Transverse colon (tissue), 4 donors: ENCODE measurements at regions not wholly inside any gene's neighbourhood (a gene's known extent, or its start where the extent isn't known, plus 50 kb on each side); places are given as distances from the start of the nearest gene placed in this dataset.

ENCODE experiments used
- DNase-seq: peaks from one replicate; pipeline ENCODE4 v3.0.0-alpha.2; 2019
- H3K27ac ChIP-seq, 4 donors: fragments of 200-600 bp; sonication (generic); 2 replicates each; pipeline ENCODE4 v1.5.1; 2016 to 2018; ENCODE audit warnings: inconsistent platforms in 4 of 4
- H3K27me3 ChIP-seq: fragments of 200-600 bp; sonication (generic); 2 replicates; pipeline ENCODE4 v1.5.1; 2017; ENCODE audit warnings: inconsistent platforms
- H3K36me3 ChIP-seq, 4 donors: fragments of 200-600 bp; sonication (generic); 2 replicates each; pipeline ENCODE4 v1.5.1; 2017 to 2019; ENCODE audit warnings: inconsistent platforms in 4 of 4
- H3K4me1 ChIP-seq, 4 donors: fragments of 200-600 bp; sonication (generic); 2 replicates each; pipeline ENCODE4 v1.5.1; 2017 to 2020; ENCODE audit warnings: inconsistent platforms in 4 of 4
- H3K4me3 ChIP-seq, 4 donors: fragments of 200-600 bp; sonication (generic); 1 replicate in 1 of 4; 2 replicates in 3 of 4; pipeline versions ENCODE4 v1.5.1 to v1.6.1; 2017 to 2019; ENCODE audit warnings: inconsistent platforms in 4 of 4
- H3K9me3 ChIP-seq, 2 donors: fragments of 200-600 bp; sonication (generic); 2 replicates each; pipeline ENCODE4 v1.5.1; 2017 to 2019; ENCODE audit warnings: inconsistent platforms in 2 of 2
- EP300 ChIP-seq: sonication (generic); formaldehyde crosslinking; IDR thresholded peaks from one replicate; pipeline ENCODE4 v1.6.1; 2017; ENCODE audit warnings: antibody characterized with exemption, low read depth
- POLR2A ChIP-seq: fragments of 450-650 bp; IDR thresholded peaks from one replicate; pipeline ENCODE4 v1.6.1; 2016; ENCODE audit warnings: antibody characterized with exemption, mild to moderate bottlenecking, moderate library complexity
- POLR2AphosphoS5 ChIP-seq, 3 donors: sonication (generic); formaldehyde crosslinking; IDR thresholded peaks; one replicate each; pipeline ENCODE4 v1.6.1; 2016; ENCODE audit warnings: antibody characterized with exemption in 3 of 3
- WGBS, 2 donors: methylation state at CpG; one replicate each; pipeline ENCODE4 v1.1.5; 2018; ENCODE audit warnings: low coverage in 1 of 2; 5-methylcytosine and 5-hydroxymethylcytosine counted together
- in situ Hi-C, 4 donors: fragments of 200-750 bp; cut with MboI; loops; one replicate each; pipeline versions ENCODE4 v1.15.0 to v1.15.1; 2017; ENCODE audit warnings: low sequenced_read_pairs in 3 of 4, low pct_ligation_motif_present in 1 of 4, low pct_unique_long_range_greater_than_20kb in 1 of 4
- intact Hi-C: fragments of 100-400 bp; cut with DNase I; formaldehyde crosslinking; loops from one replicate; pipeline ENCODE4 v1.15.1; 2023; ENCODE audit warnings: low total_unique reads
- small RNA-seq, 4 donors: library from RNA; depleted of rRNA; stranded (forward); fragments of <200 nt; gene quantifications; one replicate each; pipeline ENCODE3, GENCODE V24; 2016
- TF ChIP-seq, protein P1 (sequence below), 5 experiments: fragments of 200-600 bp in 3 of 5; fragments of 450-650 bp in 2 of 5; sonication (generic) in 3 of 5; IDR thresholded peaks; 1 replicate in 2 of 5; 2 replicates in 3 of 5; pipeline ENCODE4 v1.5.1; 2016 to 2017; ENCODE audit warnings: antibody characterized with exemption in 5 of 5, inconsistent platforms in 3 of 5, mild to moderate bottlenecking in 2 of 5, moderate library complexity in 1 of 5

- Histone ChIP-seq H3K4me3 (no peak overlapping the region), H3K36me3 (no peaks in the 10 kb centered on the region), H3K27ac (no peak overlapping the region), H3K9me3 (no peaks in the 10 kb centered on the region), H3K4me1 (no peaks in the 10 kb centered on the region), H3K27me3 (no peaks in the 10 kb centered on the region)
- intact Hi-C loops (no loop called here), in situ Hi-C loops (no loop called here)
- WGBS, 2 donors: 89 to 100% methylated on average over 1 of the region's 1 CpG
- no peak for DNase-seq
- TF ChIP-seq POLR2AphosphoS5 (IDR thresholded peaks at IDR 0.05) (no peak), POLR2A (no peak), EP300 (no peak)
- TF ChIP-seq, protein P1, sequence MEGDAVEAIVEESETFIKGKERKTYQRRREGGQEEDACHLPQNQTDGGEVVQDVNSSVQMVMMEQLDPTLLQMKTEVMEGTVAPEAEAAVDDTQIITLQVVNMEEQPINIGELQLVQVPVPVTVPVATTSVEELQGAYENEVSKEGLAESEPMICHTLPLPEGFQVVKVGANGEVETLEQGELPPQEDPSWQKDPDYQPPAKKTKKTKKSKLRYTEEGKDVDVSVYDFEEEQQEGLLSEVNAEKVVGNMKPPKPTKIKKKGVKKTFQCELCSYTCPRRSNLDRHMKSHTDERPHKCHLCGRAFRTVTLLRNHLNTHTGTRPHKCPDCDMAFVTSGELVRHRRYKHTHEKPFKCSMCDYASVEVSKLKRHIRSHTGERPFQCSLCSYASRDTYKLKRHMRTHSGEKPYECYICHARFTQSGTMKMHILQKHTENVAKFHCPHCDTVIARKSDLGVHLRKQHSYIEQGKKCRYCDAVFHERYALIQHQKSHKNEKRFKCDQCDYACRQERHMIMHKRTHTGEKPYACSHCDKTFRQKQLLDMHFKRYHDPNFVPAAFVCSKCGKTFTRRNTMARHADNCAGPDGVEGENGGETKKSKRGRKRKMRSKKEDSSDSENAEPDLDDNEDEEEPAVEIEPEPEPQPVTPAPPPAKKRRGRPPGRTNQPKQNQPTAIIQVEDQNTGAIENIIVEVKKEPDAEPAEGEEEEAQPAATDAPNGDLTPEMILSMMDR (IDR thresholded peaks at IDR 0.05): no peak
Observed at GRCh38 chr3:25367025-25367424, 61.0 kb upstream of the RARB start.

GRCh38 chr3:25372167-25372566 lies 55.9 kb upstream of the RARB start:
- H3K9me3 ChIP-seq: no peaks in the 10 kb centered on the region
- no peak overlapping the region for H3K4me3 ChIP-seq
- TF ChIP-seq POLR2A (no peak), POLR2AphosphoS5 (IDR thresholded peaks at IDR 0.05) (no peak), EP300 (no peak)
- in situ Hi-C loops (no loop called here), intact Hi-C loops (no loop called here)
- H3K27ac ChIP-seq: no peak overlapping the region
- H3K27me3 ChIP-seq: no peaks in the 10 kb centered on the region
- no peaks in the 10 kb centered on the region for H3K4me1 ChIP-seq
- no peak for DNase-seq
- 68 to 85% methylated on average over 3 of the region's 3 CpGs for WGBS, 2 donors
- H3K36me3 ChIP-seq: no peaks in the 10 kb centered on the region

- no peak overlapping the region for H3K4me3 ChIP-seq
- no peaks in the 10 kb centered on the region for H3K9me3 ChIP-seq
- no peaks in the 10 kb centered on the region for H3K4me1 ChIP-seq
- in situ Hi-C loops (no loop called here), intact Hi-C loops (no loop called here)
- WGBS, 2 donors: 37 to 38% methylated on average over 4 of the region's 4 CpGs
- no peak overlapping the region for H3K27ac ChIP-seq
- no peaks in the 10 kb centered on the region for H3K36me3 ChIP-seq
- DNase-seq: no peak
- no peaks in the 10 kb centered on the region for H3K27me3 ChIP-seq
- no peak for TF ChIP-seq POLR2AphosphoS5 (IDR thresholded peaks at IDR 0.05)
- TF ChIP-seq, protein P1 (IDR thresholded peaks at IDR 0.05): no peak
- no peak for TF ChIP-seq POLR2A
- TF ChIP-seq EP300: no peak
Observed at GRCh38 chr3:25376340-25376739, 51.7 kb upstream of the RARB start.

DNA sequence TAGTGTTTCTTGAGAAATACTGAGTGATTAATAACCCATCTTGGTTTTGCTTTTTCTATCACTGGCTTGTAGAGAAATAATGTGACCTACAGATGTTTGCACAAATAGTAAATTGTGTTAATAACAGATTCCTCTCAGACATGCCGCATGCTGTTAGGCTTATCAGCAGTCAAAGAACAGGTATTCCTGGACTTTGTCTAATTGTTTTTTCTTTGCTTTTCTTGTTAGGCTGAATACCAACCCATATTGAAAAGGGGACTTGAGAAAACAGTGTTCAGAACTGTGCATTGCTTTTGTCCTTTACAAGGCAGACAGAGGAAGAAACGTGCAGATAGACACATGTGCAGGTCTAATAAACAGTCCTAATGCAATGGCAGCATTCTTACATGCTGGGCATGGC lies 51.0 kb upstream of the RARB start:
- 73 to 94% methylated on average over 2 of the region's 2 CpGs for WGBS, 2 donors

More for the DNA sequence above, 51.0 kb upstream of the RARB start:
- in situ Hi-C loops: no loop called here
- TF ChIP-seq EP300: no peak
- no peak for TF ChIP-seq POLR2AphosphoS5 (IDR thresholded peaks at IDR 0.05)
- no peak for TF ChIP-seq POLR2A
- TF ChIP-seq, protein P1 (IDR thresholded peaks at IDR 0.05): no peak
- Histone ChIP-seq H3K4me1 (no peaks in the 10 kb centered on the region), H3K27ac (no peak overlapping the region), H3K9me3 (no peaks in the 10 kb centered on the region), H3K4me3 (no peak overlapping the region), H3K36me3 (no peaks in the 10 kb centered on the region), H3K27me3 (no peaks in the 10 kb centered on the region)
- DNase-seq: no peak
- intact Hi-C loops: no loop called here

Small RNAs in the stretch of these regions (small RNA-seq; reads per million reads assigned to genes)
- 0 reads per million in 4 donors for gene RN7SL216P
- 0 reads per million in 4 donors for gene RNA5SP125
- gene RNA5SP126: 0 reads per million in 4 donors
